GM18858 (cell line): ENCODE measurements at regions not wholly inside any gene's neighbourhood (a gene's known extent, or its start where the extent isn't known, plus 50 kb on each side); places are given as distances from the start of the nearest gene placed in this dataset.
"Not testable (repeated sequence)": the region's sequence is repeated elsewhere in the genome, so short reads cannot be mapped to it uniquely, and the experiment has no call there.

ENCODE experiments used
- ATAC-seq: cut with Tn5 transposase; IDR thresholded peaks from one replicate; pipeline ENCODE4 v1.9.1; 2021; ENCODE audit not compliant: unreplicated experiment

DNA sequence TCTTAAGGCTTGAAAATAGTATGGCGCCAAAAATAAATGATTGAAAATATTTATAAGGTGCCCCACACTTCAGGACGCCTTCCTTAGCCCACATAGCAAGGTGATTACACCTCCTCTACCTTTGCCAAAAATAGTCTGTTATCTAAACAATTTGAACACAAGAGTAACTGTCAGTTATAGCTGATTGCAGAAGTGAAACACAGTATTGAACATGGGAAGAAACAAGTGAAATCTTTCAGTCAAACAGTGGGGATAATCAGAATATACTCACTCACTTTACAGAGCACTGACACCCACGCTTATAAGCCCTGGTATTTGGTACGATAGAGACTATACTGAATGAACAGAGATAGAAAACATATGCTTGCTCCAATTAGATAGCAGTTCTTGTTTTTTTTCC, 203.1 kb downstream of the RAB38 start:
- ATAC-seq = peak; percentile 78

DNA sequence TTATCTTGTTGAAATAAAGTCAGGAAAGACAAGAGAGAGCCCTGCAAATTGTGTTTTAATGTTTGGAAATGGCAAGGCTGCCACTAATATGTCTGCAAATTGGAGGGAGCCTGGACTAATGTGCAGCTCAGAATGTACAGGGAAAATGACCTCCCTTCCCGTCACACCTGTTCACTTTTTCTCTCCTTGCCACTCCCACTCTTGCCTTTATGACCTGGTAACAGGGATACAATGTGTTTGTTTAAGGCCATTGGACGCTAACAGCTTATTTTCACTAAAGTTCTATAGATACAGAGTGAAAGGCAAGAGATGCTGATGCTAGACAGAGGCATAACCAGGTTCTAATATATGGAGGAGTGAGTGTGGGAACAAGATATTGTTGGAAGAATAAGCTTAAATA, 203.9 kb downstream of the RAB38 start:
- no peak for ATAC-seq

DNA sequence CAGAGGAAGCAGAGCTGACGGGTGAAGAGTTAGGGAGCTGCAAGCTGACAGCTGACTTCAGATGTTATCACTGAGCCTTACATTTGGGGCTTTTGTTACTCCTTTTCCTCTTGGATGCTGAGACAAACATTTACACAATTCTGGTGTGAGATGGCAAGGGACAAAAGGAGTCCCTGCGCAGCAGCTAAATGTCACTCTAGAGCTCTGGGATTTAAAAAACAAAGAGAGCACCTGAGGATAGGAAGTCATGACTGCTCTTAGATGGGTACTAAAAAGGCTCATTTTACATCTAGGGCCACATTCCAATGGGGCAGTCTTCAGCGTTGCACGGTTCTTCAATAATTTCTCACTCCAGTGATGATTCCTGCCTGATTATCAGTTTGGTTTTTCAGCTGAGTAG, 204.5 kb downstream of the RAB38 start:
- no peak for ATAC-seq

DNA sequence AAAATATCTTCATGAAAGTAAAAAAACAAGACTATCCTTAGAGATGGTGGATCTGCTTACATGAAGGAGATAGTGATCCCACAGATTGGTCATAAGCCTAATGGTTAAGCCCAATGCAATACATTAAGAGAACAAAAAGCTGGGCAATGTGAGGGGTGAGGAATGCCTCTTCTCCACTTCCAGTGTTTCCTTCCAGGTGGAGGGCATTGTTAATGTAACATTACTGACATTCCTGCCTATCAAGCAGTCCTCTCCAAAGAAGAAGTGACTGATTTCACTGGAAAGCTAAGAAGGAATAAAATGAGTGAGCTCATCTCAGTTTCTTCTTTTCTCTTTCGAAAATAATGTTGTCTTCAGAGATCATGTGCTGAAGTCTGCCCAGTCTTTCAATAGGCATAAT, 207.8 kb downstream of the RAB38 start:
- ATAC-seq = no peak

DNA sequence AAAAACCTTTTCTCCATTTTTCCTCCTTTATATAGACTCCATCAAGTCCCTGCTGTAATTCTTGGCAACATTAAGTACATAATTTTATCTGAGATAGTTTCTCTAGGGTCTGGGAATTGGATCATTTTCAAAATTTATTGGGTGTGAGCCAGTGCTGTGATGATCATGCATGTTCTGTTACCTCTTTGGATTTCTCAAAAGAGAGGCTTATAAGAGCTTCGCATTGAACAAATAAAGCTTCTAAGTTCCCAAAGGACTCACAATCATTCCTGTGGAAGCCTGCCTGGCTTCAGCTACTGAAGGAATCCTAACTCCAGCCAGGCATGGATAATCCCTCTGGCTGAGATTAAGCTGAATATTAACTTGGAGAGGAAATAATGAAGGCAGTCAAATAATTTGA, 208.5 kb downstream of the RAB38 start:
- ATAC-seq = no peak

DNA sequence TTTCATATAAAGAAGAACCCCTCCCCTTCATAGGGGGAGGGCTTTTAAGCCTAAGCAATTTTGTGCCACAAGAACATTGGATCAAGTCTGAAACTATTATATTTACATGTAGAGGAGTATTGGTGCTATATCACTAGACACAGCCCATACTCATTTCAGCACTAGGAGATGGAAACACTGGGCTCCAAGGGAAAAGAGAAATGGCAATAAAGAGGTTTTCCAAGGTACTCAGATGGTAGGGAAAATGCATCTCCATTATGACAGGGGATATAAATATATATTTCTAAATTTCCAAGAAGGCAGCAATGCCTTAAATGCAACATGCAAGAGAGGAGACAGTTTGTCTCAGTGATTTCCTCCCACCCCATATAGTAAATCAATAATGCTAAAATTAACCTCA, 209.0 kb downstream of the RAB38 start:
- ATAC-seq = no peak

DNA sequence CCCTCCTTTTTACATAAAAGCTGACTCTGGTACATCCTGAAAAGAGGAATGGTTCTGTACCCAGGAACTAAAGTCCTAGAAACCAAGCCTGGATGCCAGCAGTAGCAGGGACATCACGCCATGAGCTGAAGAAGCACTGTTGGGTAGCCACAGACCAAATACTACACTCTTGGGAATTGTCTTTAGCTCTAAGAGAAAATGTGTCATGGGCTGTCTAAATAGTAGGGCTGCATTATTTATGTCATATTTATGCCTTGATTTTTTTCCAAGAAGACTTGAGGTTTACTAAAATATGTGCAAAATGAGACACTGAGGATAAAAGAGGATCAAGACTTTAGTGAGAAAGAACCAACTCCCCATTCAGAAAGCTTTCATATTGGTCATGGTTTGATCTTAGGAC, 213.6 kb downstream of the RAB38 start:
- ATAC-seq = no peak

DNA sequence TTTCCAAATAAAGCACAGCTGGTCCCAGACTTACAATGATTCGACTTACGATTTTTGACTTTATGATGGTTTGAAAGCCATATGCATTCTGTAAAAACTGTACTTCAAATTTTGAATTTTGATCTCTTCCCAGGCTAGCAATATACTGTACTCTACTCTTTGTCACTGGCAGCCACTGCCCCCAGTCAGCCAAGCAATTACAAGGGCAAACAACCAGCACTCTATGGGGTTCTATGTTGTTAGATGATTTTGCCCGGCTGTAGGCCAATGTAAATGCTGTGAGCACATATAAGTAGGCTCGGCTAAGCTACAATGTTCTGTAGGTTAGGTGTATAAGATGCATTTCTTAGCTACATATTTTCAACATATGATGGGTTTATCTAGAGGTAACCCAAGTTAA, 217.3 kb downstream of the RAB38 start:
- no peak for ATAC-seq

DNA sequence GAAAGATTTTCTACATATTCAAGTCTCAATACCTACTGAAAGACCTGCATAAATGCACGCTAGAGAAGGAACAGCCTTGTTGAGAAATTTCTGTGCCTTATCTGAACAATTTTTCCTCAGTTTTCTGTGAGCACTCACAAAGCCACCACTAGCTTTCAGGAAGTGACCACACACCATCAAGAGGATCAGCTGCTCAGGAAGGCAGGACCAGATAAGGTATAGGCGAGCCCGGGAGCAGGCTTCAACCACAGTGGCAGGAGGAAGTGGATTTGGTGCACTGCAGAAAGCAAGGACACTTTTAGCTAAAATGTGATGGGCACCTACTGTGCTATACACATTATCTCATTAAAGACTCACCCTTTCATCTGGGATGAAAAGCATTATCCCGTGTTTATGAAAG, 220.8 kb downstream of the RAB38 start:
- no peak for ATAC-seq

DNA sequence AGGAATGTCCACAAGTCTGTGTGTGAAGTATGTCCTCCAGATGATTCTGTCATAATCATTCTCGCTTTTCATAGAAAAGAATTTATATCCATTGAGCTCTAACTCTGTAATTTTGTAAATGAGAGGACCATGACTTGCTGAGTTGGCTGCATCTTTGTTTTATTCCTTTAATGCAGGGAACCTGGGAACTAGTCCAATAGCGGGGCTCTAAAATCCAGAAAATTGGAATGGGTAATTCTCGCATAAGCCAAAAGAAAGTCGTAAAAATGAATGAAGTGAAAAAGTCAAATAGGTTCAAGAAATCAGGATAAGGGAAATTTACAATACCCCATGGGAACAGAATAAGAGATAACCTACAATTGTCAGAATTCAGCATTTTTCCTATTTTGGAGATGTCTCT, 232.5 kb downstream of the RAB38 start:
- no peak for ATAC-seq

DNA sequence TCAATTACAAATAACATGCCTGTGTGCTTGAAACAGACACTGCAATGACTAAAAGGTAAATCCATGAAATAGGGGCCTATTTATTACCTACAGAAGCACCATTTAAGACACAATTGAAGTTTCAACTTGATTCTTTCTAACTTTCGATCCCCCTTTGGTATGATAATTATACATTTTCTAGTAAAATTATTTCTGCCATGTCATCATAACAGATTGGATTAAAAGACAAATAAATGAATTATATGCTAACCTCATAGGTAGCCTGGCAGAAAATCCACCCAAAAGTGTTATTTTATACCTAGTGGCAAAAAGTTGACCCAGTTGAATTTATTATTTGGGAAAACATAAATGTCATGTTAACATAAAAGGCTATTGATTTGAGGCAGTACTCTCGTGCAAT, 241.1 kb downstream of the RAB38 start:
- no peak for ATAC-seq

DNA sequence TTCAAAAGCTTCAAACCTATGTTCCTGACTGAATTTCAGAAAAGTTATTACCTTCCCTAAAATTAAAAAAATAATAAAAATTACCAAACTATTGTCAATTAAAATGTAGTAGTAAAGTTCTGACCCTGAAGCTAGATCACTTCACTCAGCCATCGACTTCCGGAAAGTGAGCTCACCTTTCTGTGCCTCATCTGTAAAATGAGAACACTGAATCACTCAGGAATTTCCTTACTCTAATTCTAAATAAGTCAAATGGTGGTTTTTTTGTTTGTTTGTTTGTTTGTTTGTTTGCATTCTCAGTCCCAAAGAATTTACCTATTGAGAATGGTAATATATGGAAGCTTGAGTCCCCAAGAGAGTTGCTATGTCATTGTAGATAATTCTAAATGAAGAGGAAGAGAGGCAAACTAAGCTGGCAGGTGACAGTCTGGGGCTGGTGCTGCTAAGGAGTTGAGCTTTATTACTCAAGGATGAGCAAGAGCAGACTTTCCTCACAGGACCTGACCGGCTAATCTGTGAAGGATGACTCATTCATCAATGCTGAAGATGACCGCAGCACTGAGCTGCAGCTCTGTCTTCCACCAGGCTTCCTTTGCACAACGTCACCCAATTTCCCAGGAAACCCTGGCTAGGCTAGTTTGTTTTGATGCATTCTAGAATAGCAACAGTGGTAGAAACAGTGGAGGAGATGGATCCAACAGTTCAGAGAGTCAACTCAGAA, 248.8 kb downstream of the RAB38 start:
- ATAC-seq = no peak

DNA sequence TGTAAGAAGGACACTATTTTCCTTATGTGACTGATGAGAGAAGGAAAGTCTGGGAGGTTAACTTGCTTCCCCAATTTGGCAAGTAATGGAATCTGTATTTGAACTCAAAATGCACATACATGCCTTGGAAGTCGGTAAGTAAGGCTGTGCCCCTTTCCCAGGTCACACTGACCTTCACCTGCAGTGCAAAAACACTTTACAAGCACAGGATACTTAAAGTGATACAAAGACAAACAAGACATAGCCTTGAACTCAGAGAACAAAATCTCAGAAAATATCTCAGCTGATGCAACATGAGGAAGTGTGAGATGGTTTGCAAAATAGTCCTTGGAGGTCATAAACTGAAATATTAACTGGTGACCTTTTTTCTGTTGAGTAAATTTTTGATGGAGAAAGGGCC, 251.1 kb downstream of the RAB38 start:
- ATAC-seq = no peak

DNA sequence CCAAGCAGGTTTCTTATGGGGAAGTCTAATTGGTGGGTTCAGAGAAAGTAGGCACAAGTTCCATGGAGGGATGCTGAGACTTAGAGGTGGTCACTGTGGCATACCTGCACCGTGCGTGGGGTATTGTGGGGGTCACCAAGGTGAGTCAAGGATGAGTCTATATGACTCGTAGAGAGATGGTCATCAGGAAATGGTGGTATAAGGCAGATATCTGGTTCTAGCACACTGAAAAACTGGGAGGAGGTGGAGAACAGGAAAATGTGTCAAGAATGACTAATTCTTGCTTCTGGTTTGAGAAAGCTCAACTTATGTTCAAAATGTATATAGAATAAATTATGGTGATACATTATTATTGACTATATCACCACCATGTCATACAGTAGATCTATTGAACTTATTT, 258.1 kb downstream of the RAB38 start:
- ATAC-seq = no peak

DNA sequence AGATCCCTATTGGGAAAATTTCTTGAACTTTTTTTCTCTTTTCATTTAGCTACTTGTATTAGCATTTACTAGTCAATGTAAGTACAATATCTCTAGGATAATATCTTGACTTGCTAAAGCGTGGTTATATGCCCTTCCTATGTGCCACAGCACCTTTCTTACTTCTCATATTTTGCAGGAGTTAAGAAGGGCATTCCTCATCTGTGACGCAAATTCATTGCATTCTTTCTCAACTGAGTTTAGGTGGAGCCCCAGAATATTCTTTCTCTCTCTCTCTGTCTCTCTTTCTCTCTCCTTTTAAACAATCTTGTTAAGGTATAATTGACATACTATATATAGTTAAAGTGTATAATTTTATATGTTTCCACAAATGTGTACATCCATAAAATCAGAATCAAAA, 266.1 kb downstream of the RAB38 start:
- no peak for ATAC-seq

DNA sequence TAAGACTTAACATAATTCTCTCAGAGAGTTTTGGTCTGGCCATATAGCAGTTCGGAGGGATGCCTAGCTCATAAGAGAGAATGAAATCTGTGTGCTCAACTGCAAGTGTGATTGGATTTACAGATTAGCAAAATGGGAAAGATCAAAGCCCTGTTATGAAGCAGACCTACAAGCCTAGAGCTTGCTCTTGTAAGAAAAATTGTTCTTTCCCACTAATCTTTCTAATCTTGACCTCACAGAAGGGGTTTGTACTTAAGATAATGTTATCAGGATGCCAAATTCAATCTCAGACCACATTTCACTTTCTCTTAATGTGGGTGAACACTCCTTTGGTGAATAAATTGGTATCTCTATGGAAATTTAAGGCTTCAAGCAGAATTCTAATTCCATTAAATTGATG, 267.2 kb downstream of the RAB38 start:
- ATAC-seq = no peak

DNA sequence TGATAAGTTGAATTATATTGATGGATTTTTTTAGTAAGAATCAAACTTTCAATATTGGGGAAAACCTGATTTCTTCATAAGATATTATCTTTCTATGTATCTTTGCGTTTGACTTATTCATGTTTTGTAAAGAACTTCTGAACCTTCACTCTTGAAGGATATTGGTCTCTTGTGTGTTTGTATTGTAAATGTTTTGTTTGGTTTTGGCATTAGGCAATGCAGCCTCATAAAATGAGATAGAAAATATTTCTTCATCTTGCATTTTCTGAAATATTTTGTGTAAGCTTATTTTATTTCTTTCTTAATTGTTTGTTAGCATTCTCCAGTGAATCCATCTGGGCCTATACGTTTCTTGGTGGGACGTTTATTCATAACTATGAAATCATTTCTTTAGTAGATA, 271.9 kb downstream of the RAB38 start:
- no peak for ATAC-seq

DNA sequence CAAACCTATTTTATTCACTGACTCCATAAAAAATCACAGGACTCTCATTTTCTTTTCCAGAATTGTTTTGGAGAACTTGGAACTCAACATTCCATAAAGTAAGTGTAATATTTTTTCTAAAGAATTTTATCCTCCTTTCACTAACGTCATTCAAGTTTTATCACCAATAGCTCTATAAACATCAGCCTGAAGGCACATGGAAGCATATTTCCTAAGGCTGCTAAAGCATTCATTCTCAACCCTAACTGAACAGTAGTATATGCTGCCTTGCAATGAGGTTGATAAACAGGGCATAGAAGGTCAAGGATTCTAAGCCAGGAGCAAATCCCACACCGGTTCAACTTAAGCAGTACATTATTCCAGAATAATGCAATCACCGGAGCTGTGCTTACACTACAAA, 273.9 kb downstream of the RAB38 start:
- no peak for ATAC-seq

DNA sequence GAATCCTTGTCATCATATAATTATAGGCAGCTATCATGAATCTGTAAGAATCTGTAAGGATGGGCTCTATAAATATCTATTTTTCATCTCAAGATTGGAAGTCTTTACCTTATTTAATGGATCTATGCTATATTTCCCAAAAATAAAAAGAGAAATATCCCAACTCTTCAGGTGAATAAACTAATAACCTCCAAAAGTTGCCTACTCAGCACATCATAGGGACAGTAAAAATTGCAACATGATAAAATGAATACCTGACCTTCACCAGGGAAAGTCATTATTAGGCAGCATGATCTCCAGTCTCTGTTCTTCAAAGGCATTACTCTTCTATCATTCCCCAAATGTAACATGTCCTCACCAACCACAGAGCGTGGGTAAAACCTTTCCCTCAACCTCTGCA, 277.3 kb downstream of the RAB38 start:
- no peak for ATAC-seq

DNA sequence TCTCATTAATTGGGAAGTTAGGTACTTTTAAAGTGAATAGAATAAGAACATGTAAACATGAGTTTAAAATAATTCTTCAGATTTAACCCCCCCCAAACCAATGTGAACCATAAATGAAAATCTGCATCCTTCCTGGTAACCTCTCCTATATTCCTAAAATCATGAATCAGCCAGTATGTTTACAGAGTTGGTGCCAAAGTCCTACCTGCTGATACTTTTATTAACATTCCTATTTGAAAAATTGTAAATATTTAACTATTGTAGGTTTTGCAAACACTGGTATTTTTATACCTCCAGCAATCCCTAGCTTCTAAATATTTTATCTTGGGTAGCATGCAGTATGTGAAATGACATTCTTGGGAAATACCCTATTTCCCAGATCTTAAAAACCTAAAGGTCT, 278.2 kb downstream of the RAB38 start:
- ATAC-seq = no peak

DNA sequence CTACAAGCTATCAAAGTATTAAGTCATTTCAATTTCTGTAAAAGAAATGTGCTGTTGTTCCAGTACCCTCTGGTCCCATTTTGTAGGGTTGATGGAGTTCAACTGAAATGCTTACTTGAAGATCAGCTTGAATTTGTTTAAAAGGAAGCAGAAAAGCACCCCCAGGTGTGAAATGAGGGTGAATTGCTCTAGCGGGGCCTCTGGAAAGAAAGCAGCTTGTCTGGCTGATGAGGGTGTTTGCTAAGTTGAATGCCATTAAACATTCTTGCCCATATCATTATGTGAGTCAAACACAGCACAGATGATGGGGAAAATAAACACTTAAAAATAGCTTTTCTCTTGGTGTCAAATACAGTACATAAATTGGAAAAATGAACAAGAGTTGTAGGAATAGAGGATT, 280.3 kb downstream of the RAB38 start:
- no peak for ATAC-seq

DNA sequence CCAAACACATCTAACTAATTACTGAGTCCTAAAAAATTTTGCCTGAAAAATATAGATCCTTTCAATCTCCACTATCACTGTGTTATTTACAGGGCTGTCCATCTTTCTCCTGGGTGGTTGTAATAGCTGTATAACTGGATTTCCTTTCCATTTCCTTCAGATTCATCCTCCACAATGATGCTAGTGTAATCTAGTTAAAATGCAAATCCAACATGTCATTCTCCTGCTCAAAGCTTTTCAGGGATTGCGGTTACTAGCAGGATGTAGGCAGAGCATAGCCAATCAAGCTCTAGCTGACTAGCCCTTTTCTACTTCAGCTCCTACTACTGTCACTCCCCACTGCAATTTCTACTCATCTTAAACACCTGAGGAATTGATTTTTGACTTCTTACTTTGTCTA, 283.0 kb downstream of the RAB38 start:
- no peak for ATAC-seq

DNA sequence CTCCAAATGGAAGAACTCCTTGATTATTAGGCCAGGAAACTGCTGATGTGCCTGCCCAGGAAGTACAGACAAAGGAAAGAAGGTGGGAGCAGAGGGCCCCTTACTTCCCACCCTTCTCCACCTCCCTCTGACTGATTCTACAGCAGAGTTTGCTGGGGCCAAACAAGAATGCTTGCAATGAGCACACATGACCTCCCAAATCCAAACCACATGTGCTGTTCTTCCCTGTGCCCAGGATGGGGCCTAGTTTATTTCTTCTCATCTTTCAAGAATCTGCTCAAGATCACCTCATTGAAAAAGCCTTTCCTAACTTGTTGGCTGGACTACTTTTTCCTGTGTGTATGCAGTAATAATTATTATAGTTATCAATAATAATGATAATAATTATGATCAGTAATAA, 286.1 kb downstream of the RAB38 start:
- ATAC-seq = no peak

DNA sequence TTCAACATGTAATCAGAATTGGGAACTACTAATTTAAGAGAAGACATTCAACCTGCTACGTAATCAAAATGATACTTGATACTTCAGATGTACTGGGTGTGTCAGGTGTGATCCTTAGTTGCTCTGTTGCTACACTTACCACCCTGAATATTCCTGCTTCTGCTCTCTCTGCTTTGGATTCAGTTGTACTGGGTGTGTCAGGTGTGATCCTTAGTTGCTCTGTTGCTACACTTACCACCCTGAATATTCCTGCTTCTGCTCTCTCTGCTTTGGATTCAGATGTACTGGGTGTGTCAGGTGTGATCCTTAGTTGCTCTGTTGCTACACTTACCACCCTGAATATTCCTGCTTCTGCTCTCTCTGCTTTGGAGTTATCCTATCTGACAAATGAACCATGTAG, 290.2 kb downstream of the RAB38 start:
- ATAC-seq = not testable (repeated sequence)
